GM21367 (cell line): ENCODE measurements at regions not wholly inside any gene's neighbourhood (a gene's known extent, or its start where the extent isn't known, plus 50 kb on each side); places are given as distances from the start of the nearest gene placed in this dataset.
A peak's percentile ranks its signal among the peaks of the same experiment; 100 is the strongest.

Experiments
- ATAC-seq: cut with Tn5 transposase; IDR thresholded peaks from one replicate; pipeline ENCODE4 v1.9.1; 2021; ENCODE audit not compliant: unreplicated experiment

DNA sequence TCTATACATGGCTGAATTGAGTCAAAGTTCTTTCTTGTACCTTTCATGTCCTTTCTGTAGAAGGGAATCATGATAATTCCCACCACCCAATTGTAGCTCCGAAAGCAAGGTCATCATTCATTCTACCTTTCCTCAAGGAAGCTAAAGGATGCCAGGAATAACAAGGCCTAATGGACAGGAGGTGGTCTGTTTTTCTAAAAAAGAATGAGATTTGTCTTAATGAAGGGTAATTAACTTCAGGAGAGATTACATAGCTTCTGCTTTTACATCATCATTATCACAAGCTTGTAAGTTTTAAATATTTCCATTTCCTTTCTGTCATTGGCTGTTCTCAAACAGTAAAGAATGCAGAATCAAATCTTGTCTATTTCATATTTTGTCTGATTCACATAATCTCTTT, 249.5 kb upstream of the SORCS1 start:
- no peak for ATAC-seq

- ATAC-seq, result peak; percentile 50
These were observed 245.0 kb upstream of the SORCS1 start for GRCh38 chr10:107409522-107409921.

- no peak for ATAC-seq
These were observed 233.6 kb upstream of the SORCS1 start for GRCh38 chr10:107398115-107398514.

DNA sequence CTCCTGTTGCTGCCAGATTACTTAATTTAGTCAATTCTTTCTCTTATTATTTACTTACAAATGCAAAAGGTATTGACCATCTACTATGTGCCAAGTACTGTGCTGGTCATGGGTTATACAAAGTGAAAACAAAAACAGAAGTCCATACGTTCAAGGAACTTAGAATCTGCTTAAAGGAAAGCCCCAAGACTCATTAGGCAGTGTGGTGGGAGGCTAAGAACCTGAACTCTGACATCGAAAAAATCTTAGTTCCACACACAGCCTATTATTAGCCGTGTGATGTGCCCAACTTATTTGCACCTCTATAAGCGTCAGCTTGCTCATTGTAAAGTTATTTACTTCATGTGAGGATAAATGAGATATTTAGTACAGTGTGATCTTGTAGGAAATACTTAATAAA, 227.4 kb upstream of the SORCS1 start:
- ATAC-seq, result no peak

DNA sequence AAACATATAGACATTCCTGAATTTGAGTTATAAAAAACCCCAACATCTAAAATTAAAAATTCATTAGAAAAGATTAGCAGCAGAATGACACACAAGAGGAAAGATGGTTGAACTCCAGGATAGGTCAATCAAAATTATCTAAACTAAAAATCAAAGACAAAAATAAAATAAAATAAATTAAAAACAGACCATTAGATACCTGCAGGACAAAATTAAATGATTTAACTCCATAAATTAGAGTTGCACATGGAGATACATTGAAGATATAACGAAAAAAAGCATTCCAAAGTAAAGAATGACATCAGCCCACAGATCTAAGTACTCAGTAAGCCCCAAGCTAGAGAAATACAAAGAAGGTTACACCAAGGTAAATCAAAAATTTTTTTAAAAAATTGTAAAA, 226.1 kb upstream of the SORCS1 start:
- ATAC-seq, result no peak

GRCh38 chr10:107383357-107383756, 218.9 kb upstream of the SORCS1 start:
- no peak for ATAC-seq

- ATAC-seq, result no peak
These were observed 215.1 kb upstream of the SORCS1 start for GRCh38 chr10:107379601-107380000.

DNA sequence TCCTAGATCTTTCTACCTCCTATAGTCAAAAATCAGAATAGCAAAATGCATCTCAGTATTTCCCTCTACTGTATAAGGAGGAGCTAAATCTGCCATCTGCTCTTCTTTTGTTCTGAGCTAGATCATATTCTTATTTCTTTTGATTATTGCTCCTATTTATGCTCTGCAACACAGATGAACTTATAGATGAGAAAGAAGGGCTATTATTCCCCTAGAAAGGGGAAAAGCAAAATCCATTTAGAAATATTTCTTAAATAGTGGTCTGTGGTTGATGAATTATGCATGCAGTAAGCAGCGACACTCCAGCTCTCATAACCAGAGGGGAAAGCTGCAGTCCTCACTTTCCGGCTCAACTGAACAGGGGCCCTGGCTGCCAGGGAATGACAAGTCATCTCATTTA, 207.3 kb upstream of the SORCS1 start:
- ATAC-seq, result no peak

GRCh38 chr10:107364872-107365271, 200.4 kb upstream of the SORCS1 start:
- no peak for ATAC-seq

DNA sequence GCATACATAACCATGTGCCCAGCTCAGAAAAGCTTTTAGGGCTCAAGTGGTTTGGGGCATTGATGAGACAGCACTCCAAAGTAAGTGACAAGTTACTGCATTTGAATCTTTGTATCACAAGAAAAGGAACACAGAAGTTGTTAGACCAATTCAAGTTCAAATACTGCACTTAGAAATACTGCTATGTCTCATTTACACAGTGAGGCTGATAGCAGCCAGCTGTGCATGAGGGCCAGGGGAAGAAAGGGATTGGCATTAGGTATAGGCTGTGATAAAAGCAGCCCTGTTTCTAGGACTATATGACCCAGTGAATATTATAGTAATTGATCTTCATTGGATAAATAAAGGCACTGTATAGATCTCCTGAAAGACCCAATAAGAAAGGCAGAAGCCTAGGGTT, 197.8 kb upstream of the SORCS1 start:
- ATAC-seq, result no peak

DNA sequence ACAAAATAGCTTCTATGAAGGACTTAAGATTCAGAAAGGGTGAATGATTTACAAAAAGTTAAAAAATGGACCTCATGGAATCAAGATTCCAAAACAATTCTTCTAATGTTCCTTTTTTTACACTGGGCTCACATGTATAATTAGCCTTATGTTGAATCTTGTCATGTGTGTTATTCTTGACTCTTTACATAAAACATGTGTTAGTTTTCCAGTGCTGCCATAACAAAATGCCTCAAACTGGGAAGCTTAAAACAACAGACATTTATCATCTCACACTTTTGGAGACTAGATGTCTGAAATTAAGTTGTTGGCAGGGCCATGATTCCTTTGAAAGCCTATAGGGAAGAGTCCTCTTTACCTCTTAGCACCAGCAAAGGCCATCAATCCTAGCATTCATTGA, 192.5 kb upstream of the SORCS1 start:
- no peak for ATAC-seq

- ATAC-seq, result no peak
These were observed 191.9 kb upstream of the SORCS1 start for GRCh38 chr10:107356396-107356795.

GRCh38 chr10:107342711-107343110, 178.2 kb upstream of the SORCS1 start:
- no peak for ATAC-seq

DNA sequence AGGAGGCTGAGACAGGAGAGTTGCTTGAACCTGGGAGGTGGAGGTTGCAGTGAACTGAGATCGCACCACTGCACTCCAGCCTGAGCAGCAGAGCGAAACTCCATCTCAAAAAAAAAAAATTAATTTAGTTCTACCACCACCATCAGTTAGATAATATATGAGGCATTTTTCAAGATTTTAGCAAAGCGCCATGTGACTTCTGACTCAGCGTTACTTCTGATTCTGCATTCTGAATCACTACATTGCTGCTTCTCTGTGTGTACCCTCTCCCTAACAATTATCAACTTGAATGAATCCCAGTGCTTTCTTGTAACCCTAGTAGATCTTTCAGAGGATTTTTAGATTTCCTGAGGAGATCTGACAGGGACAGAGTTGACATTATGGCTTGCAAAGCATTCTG, 176.8 kb upstream of the SORCS1 start:
- no peak for ATAC-seq

DNA sequence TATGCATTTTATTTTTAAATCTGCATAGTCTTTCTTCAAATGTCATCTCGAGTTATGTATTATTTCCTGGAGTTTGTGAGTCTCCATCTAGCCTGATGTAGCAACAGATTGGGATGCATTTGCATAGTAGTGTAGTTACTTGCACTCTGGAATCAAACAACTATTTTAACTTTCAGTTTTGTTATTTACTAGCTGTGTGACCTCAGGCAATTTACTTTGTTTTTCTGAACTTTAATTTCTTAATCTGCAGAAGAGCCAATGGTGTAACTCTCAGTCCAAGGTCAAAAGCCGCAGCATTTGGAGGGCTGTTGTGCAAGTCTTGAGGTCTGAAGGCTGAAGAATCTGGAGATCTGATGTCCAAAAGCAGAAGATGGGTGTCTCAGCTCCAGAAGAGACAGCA, 175.8 kb upstream of the SORCS1 start:
- no peak for ATAC-seq

DNA sequence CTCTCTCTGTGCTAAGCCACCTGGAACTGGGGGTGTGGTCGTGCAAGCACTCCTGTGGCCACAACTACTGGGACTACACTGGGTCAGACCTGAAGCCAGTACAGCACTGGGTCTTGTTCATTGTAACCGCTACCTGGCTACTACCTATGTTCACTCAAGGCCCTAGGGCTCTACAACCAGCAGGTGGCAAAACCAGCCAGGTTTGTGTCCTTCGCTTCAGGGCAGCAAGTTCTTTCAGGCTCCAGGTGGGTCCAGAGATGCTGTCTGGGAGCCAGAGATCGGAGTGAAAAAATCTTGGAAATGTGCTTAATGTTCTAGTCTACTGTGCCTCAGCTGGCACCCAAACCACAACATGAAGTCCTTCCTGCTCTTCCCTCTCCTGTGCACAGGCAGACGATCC, 171.6 kb upstream of the SORCS1 start:
- ATAC-seq, result no peak

GRCh38 chr10:107317592-107317991, 153.1 kb upstream of the SORCS1 start:
- ATAC-seq, result no peak

GRCh38 chr10:107303203-107303602, 138.7 kb upstream of the SORCS1 start:
- no peak for ATAC-seq

- ATAC-seq, result no peak
These were observed 135.1 kb upstream of the SORCS1 start for GRCh38 chr10:107299606-107300005.

DNA sequence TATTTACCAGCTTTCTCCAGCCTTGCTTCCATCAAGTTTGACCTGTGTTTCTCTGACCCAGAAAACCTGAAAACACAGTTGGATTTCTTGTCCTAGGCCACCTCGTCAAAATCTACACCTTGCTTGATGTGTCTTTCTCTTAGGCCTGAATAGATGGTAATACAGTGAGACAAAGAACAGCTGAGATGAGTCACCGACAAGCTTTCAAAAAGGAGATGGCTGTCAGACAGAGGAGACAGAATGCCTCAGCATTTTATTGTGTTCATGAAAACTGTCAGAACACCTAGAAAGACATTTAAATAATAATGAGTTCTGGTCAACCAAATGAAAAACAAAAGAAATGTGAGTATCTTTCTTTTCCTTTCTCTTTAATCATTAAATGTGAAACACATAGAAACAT, 119.7 kb upstream of the SORCS1 start:
- ATAC-seq, result no peak

DNA sequence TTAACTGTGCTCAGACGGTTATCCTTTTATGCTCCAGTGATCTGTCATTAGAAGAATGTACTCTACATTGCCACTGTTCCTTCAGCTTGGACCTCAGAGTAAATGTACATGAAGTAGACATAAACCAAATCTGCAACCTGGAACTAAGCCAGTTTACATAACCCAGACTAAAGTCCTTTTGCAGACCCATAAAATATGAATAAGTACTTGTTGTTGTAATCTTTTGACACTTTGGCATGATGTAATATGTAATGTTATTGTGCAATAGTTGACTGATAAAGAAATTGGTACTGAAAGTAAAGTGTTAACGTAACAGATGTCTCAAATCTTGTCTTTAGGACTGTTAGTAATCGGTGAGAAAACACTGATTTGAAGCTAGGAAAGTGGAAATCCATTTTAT, 115.8 kb upstream of the SORCS1 start:
- no peak for ATAC-seq

DNA sequence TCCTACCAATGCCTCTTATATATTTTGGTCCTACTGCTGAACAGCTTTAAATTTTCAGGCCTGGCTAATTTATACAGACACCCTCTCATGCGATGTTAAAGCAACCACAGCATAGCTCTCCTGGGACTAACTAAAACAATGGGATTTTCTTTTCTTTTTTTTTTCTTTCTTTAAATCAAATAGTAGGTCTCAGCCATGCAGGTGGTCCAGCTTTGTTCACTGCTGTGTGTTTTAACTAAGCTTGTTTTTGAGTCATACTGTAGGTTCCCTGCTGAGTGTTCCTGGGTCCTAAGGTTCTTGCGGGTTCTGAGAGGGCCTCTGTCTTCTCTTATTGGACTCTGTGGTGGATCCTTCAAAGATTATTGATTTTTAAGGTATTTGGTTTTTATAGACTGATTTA, 113.1 kb upstream of the SORCS1 start:
- no peak for ATAC-seq

DNA sequence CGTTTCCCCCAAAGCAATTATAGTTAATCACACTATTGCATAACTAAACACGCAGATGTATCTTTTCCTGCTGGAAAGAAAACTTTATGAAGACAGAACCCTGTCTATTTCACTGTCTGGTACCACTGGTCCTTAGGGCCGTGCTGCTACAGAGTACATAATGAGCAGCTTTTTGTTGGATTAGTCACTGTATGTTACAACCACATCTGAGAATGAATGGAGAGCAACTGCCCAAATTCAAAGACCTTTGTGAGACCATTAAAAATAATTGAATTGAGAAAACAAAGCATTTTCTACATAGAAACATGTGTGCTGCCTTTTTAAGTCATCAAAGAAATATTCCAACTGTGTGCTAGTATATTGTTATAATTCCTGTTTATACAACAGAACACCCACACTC, 111.3 kb upstream of the SORCS1 start:
- no peak for ATAC-seq

DNA sequence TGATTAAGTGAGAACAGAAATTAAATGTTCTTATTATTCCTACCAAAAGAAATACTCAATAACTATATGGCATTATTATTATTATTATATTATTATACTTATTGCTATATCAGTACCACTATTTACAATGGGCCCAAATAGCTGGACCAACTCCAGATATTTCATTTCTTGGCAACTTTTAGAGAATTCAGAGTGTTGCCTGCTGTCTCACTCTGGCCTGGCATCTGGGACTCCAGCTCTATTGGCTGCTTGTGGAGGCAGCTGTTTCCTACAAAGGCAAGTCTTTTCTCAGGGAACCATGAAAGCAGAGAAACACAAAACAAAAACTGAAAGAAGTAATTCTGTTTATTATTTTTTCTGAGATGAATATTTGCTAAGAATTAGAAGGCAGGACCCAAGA, 105.1 kb upstream of the SORCS1 start:
- no peak for ATAC-seq
